Endothelial cell of umbilical vein (primary cell): ENCODE measurements at regions not wholly inside any gene's neighbourhood (a gene's known extent, or its start where the extent isn't known, plus 50 kb on each side); places are given as distances from the start of the nearest gene placed in this dataset.

Source experiments
- BruUV-seq: library from RNA; stranded (reverse); fragments of 400-500 nt; replicated peaks from 2 replicates; lab custom pipeline; 2021; lab: Mats Ljungman, UMichigan
- CTCF ChIA-PET: fragments of 300-600, 350-600 bp; sonication (Branson Sonifier 250); formaldehyde crosslinking; loops from one replicate; lab custom pipeline; 2021; ENCODE audit warnings: antibody characterized with exemption, inconsistent platforms; lab: Charles Lee
- POLR2A ChIA-PET: fragments of 300-600, 350-600 bp; sonication (Branson Sonifier 250); formaldehyde crosslinking; loops from one replicate; lab custom pipeline; 2021; ENCODE audit warnings: antibody characterized with exemption, inconsistent platforms; lab: Charles Lee
- DNase-seq: peaks from one replicate; pipeline ENCODE4 v3.0.0-alpha.2; 2011; ENCODE audit warnings: low read depth, low spot score
- FAIRE-seq: peaks from 2 replicates; lab custom pipeline; 2011; peaks lifted over from hg19 to GRCh38; lab: Jason Lieb, UNC
- H2AFZ ChIP-seq: 2 replicates; pipeline ENCODE4 v1.6.0; 2012; ENCODE audit warnings: low read depth, low read length, control low read depth, inconsistent platforms
- H3K27ac ChIP-seq: 2 replicates; pipeline ENCODE4 v1.5.1; 2011; ENCODE audit warnings: low read depth, mild to moderate bottlenecking, control low read depth, low read length, moderate library complexity; ENCODE audit not compliant: insufficient read depth
- H3K27me3 ChIP-seq, 2 experiments: 2 replicates each; pipeline versions ENCODE4 v1.6.0 to v1.6.1; 2011; ENCODE audit warnings: low read length in 2 of 2, mixed read lengths in 1 of 2; ENCODE audit not compliant: control insufficient read depth in 2 of 2, insufficient read depth in 2 of 2
- H3K36me3 ChIP-seq, 2 experiments: 2 replicates in 1 of 2; 3 replicates in 1 of 2; pipeline ENCODE4 v1.5.1; 2011; ENCODE audit warnings: low read length in 2 of 2, mild to moderate bottlenecking in 1 of 2, moderate library complexity in 1 of 2; ENCODE audit not compliant: control insufficient read depth in 2 of 2, insufficient read depth in 2 of 2; ENCODE audit errors: extremely low read depth in 1 of 2
- H3K4me1 ChIP-seq: 3 replicates; pipeline ENCODE4 v1.5.1; 2011; ENCODE audit warnings: mild to moderate bottlenecking, low read length; ENCODE audit not compliant: control insufficient read depth, insufficient read depth; ENCODE audit errors: extremely low read depth
- H3K4me2 ChIP-seq: 2 replicates; pipeline ENCODE4 v1.6.1; 2011; ENCODE audit warnings: low read length, control low read depth, mixed read lengths; ENCODE audit not compliant: insufficient read depth
- H3K4me3 ChIP-seq, 3 experiments: fragments of 200-600 bp in 1 of 3; sonication (generic), shearing (Covaris generic) in 1 of 3; replicated peaks in 1 of 3; 2 replicates each; pipeline ENCODE4 v1.5.1; 2011 to 2016; ENCODE audit warnings: control low read depth in 3 of 3, low read length in 3 of 3, mild to moderate bottlenecking in 2 of 3, inconsistent platforms in 1 of 3, low read depth in 1 of 3, moderate library complexity in 1 of 3; ENCODE audit not compliant: insufficient read depth in 1 of 3
- H3K79me2 ChIP-seq: 2 replicates; pipeline ENCODE4 v1.6.0; 2012; ENCODE audit warnings: low read length, inconsistent platforms; ENCODE audit not compliant: control insufficient read depth, insufficient read depth
- H3K9ac ChIP-seq: replicated peaks from 2 replicates; pipeline ENCODE3; 2011; ENCODE audit warnings: low read length, control low read depth; ENCODE audit not compliant: insufficient read depth; ENCODE audit errors: extremely low read depth
- H3K9me1 ChIP-seq: replicated peaks from 3 replicates; pipeline ENCODE4 v1.6.0; 2011; ENCODE audit warnings: mild to moderate bottlenecking, low read length; ENCODE audit not compliant: control insufficient read depth, insufficient read depth; ENCODE audit errors: extremely low read depth
- H3K9me3 ChIP-seq: replicated peaks from 2 replicates; pipeline ENCODE4 v1.5.1; 2012; ENCODE audit warnings: low read length, inconsistent platforms; ENCODE audit not compliant: control insufficient read depth, insufficient read depth
- H4K20me1 ChIP-seq: replicated peaks from 2 replicates; pipeline ENCODE3; 2011; ENCODE audit warnings: mild to moderate bottlenecking, low read length; ENCODE audit not compliant: control insufficient read depth, insufficient read depth; ENCODE audit errors: extremely low read depth
- CTCF ChIP-seq, 2 donors: IDR thresholded peaks; 1 replicate in 1 of 2; 2 replicates in 1 of 2; pipeline ENCODE4 v1.5.1; 2011; ENCODE audit warnings: low read length in 2 of 2, mild to moderate bottlenecking in 2 of 2, moderate library complexity in 2 of 2, control low read depth in 1 of 2, inconsistent platforms in 1 of 2, low read depth in 1 of 2; ENCODE audit not compliant: insufficient read depth in 1 of 2; ENCODE audit errors: extremely low read depth in 1 of 2
- EZH2 ChIP-seq: IDR thresholded peaks from 2 replicates; pipeline ENCODE4 v1.6.1; 2012; ENCODE audit warnings: borderline replicate concordance, low read depth, mild to moderate bottlenecking, moderate library complexity, low read length, inconsistent platforms; ENCODE audit not compliant: severe bottlenecking
- FOS ChIP-seq: IDR thresholded peaks from 2 replicates; pipeline ENCODE4 v1.6.1; 2011; ENCODE audit warnings: mild to moderate bottlenecking, low read length, moderate library complexity, borderline replicate concordance; ENCODE audit not compliant: insufficient read depth
- GATA2 ChIP-seq: IDR thresholded peaks from 2 replicates; pipeline ENCODE4 v1.7.0; 2011; ENCODE audit warnings: low read depth, mild to moderate bottlenecking, moderate library complexity, mixed read lengths, low read length; ENCODE audit not compliant: insufficient read length, insufficient read depth
- JUN ChIP-seq: IDR thresholded peaks from 2 replicates; pipeline ENCODE4 v1.6.1; 2011; ENCODE audit warnings: borderline replicate concordance, low read depth; ENCODE audit not compliant: insufficient read length, insufficient read depth
- MAX ChIP-seq: IDR thresholded peaks from 2 replicates; pipeline ENCODE4 v1.6.1; 2011; ENCODE audit not compliant: insufficient read depth, insufficient read length
- MYC ChIP-seq: IDR thresholded peaks from one replicate; pipeline ENCODE4 v1.6.1; 2011; ENCODE audit warnings: mild to moderate bottlenecking, low read depth, low read length
- POLR2A ChIP-seq: IDR thresholded peaks from 2 replicates; pipeline ENCODE4 v1.6.1; 2012; ENCODE audit warnings: low read depth, mild to moderate bottlenecking, control low read depth, low read length
- POLR2AphosphoS5 ChIP-seq: IDR thresholded peaks from 2 replicates; pipeline ENCODE4 v1.6.1; 2012; ENCODE audit warnings: low read depth, mild to moderate bottlenecking, control low read depth, low read length, moderate library complexity; ENCODE audit not compliant: insufficient read depth
- dilution Hi-C: fragments of 300-500 bp; cut with MboI; formaldehyde crosslinking; loops from one replicate; pipeline ENCODE4 v1.15.0; 2019; ENCODE audit warnings: low sequenced_read_pairs; ENCODE audit not compliant: extremely low pct_ligation_motif_present
- intact Hi-C: fragments of 100-400 bp; cut with micrococcal nuclease; formaldehyde crosslinking; loops from one replicate; pipeline ENCODE4 v1.10.0; 2022

GRCh38 chr12:124125203-124125871 is 152.3 kb downstream of the ZNF664 start:
- dilution Hi-C loops (no loop called here), intact Hi-C loops (no loop called here)
- Histone ChIP-seq H3K4me2 (no peak overlapping the region), H3K36me3 (no peaks in the 10 kb centered on the region), H4K20me1 (no peaks in the 10 kb centered on the region), H3K9me3 (no peaks in the 10 kb centered on the region), H3K9me1 (no peaks in the 10 kb centered on the region), H3K27me3 (no peaks in the 10 kb centered on the region), H3K4me3 (no peak overlapping the region), H3K79me2 (no peaks in the 10 kb centered on the region), H3K4me1 (no peaks in the 10 kb centered on the region), H2AFZ (no peak overlapping the region), H3K9ac (no peak overlapping the region), H3K27ac (no peak overlapping the region)
- FAIRE-seq = no peak
- no peak for DNase-seq
- TF ChIP-seq EZH2 = no peak
- no peak for TF ChIP-seq POLR2A
- TF ChIP-seq JUN = no peak
- no peak for TF ChIP-seq MYC
- TF ChIP-seq FOS = no peak
- no peak for TF ChIP-seq POLR2AphosphoS5
- TF ChIP-seq MAX = no peak
- no peak for TF ChIP-seq CTCF (IDR thresholded peaks at IDR 0.05; ENCODE audit: extremely low read depth in 1 of 2, insufficient read depth in 1 of 2, low read depth in 1 of 2, low read length in 2 of 2)
- TF ChIP-seq GATA2 = no peak
- CTCF ChIA-PET = interaction anchor here (1.2 kb wide), 1 partner anchor 72 kb away, joined by 3 read pairs; no protein-coding TSS in a partner anchor
- POLR2A ChIA-PET = no interaction called here
- BruUV-seq = no TSS peak
